ENCODE measurements at regions not wholly inside any gene's neighbourhood (a gene's known extent, or its start where the extent isn't known, plus 50 kb on each side); places are given as distances from the start of the nearest gene placed in this dataset.

- H3K4me3 ChIP-seq (ENCODE audit: insufficient read depth, low read depth, low read length), result no peak overlapping the region
- no peaks in the 10 kb centered on the region for H3K27me3 ChIP-seq (ENCODE audit: control insufficient read depth, insufficient read depth, low read length)
- H3K36me3 ChIP-seq (replicated peaks; ENCODE audit: control insufficient read depth, insufficient read depth, low read length), result no peaks in the 10 kb centered on the region
- DNase-seq, result no peak
Observed at GRCh38 chr9:129235931-129236331, 57.9 kb upstream of the IER5L start.

DNA sequence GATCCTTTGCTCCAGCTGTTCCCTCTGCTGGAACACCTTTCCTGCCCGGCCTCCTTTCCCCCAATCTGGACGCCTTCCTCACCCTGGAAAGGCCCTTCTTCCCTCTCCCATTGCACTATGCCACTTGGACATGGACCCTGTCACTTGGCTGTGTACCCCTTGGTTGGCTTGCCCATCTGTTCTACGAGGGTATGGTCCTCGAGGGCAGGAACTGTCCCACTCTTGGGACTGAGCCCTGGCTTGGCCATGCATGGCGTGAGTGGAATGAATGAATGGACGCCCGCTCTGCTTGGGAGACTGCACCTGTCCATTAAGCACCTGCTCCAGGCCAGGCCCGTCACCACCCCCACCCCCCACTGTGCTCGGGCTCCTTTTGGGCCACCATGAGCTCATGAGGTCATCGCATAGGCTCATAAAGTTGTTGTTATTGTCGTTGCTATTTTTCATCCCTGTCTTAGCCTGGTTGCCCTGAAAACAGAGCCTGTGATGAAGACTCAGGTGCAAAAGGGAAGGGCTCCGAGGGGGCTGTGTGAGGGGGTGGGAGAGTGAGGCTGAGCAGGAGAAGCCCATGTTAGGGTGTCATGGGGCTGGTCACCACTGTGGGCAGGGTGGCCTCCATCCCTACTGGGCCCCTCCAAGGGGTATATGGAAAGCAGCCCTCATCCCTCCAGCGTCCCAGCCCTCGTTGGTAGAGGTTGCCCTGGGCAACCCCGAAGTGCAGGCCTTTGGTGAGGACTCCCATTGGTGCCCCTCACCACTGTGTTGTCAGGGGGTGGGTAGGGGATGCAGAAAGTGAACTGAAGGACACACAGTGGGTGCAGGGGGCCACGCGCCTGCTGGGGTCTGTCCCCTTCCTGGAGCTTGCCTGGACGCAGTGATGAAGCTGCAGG lies 57.2 kb upstream of the IER5L start:
- Histone ChIP-seq H3K4me3 (ENCODE audit: insufficient read depth, low read depth, low read length) (no peak overlapping the region), H3K27me3 (ENCODE audit: control insufficient read depth, insufficient read depth, low read length) (no peaks in the 10 kb centered on the region)

DNA sequence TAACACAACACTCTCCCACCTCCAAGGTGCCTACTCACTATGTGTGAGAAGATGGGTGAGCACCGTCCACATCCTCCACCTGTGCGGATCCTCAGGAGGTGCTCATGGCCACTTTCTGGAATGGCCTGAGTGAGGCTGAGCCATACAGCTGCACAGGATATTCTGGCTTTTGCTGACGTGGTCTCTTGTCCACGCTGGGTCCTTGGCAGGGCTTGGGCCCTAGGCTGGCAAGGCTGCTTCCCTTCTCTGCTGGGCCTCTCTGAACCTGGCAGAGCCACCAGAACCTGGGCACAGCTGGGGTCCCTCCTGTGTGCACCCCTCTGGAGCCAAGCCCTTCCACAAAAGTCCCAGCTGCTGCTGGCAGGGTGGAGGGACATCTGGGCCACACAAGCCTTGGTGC lies 56.4 kb upstream of the IER5L start:
- DNase-seq, result no peak
- H3K4me3 ChIP-seq (ENCODE audit: insufficient read depth, low read depth, low read length), result no peak overlapping the region
- H3K27me3 ChIP-seq (ENCODE audit: control insufficient read depth, insufficient read depth, low read length), result no peaks in the 10 kb centered on the region
- no peaks in the 10 kb centered on the region for H3K36me3 ChIP-seq (replicated peaks; ENCODE audit: control insufficient read depth, insufficient read depth, low read length)

More for the DNA sequence above, 57.2 kb upstream of the IER5L start:
- H3K36me3 ChIP-seq (replicated peaks; ENCODE audit: control insufficient read depth, insufficient read depth, low read length), result no peaks in the 10 kb centered on the region
- DNase-seq, result no peak

DNA sequence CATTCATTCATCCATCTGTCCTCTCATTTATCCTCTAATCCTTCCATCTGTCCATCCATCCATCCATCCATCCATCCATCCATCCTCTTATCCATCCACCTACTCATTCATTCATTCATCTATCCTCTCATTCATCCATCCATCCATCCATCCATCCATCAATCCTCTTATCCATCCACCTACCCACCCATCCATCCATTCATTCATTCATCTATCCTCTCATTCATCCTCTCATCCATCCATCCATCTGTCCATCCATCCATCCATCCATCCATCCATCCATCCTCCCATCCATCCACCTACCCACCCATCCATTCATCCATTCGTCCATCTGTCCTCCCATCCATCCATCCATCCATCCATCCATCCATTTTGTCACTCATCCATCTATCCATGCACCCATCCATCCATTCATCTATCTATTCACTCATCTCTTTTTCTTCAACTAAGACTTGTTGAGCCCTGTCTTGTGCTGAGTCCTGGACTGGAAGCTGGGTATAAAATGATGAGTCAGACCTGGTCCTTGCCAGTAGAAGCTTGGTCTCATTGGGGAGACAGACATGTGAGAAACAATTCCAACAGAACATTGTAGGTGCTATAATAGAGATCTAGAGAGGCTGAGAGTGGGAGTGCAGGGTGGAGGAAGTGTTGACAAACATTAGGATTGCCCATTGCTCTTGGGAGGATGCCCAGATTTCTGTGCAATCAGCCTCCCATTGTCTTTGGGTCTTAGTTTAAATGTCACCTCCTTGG lies 55.0 kb upstream of the IER5L start:
- Histone ChIP-seq H3K27me3 (ENCODE audit: control insufficient read depth, insufficient read depth, low read length) (no peaks in the 10 kb centered on the region), H3K36me3 (replicated peaks; ENCODE audit: control insufficient read depth, insufficient read depth, low read length) (no peaks in the 10 kb centered on the region), H3K4me3 (ENCODE audit: insufficient read depth, low read depth, low read length) (no peak overlapping the region)
- no peak for DNase-seq

DNA sequence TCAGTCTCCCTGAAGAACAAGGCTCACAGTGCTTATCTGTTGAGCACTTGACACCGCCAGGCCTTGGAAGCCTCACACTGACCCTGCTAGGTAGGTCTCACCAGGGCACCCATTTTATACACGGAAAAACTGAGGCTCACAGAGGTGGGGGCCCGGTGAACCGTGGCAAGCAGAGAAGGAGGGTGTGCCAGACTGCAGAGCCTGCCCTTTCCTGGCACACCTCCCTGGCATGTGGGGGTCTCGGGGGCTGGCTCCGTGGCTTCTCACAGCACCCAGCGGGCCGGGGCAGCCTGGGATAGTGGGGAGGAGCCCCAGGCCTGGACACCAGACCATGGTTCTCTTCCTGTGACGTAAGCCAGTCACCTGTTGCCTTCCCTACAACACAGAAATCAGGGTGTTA lies 53.7 kb upstream of the IER5L start:
- no peak for DNase-seq
- Histone ChIP-seq H3K36me3 (replicated peaks; ENCODE audit: control insufficient read depth, insufficient read depth, low read length) (no peaks in the 10 kb centered on the region), H3K27me3 (ENCODE audit: control insufficient read depth, insufficient read depth, low read length) (no peaks in the 10 kb centered on the region), H3K4me3 (ENCODE audit: insufficient read depth, low read depth, low read length) (no peak overlapping the region)

DNA sequence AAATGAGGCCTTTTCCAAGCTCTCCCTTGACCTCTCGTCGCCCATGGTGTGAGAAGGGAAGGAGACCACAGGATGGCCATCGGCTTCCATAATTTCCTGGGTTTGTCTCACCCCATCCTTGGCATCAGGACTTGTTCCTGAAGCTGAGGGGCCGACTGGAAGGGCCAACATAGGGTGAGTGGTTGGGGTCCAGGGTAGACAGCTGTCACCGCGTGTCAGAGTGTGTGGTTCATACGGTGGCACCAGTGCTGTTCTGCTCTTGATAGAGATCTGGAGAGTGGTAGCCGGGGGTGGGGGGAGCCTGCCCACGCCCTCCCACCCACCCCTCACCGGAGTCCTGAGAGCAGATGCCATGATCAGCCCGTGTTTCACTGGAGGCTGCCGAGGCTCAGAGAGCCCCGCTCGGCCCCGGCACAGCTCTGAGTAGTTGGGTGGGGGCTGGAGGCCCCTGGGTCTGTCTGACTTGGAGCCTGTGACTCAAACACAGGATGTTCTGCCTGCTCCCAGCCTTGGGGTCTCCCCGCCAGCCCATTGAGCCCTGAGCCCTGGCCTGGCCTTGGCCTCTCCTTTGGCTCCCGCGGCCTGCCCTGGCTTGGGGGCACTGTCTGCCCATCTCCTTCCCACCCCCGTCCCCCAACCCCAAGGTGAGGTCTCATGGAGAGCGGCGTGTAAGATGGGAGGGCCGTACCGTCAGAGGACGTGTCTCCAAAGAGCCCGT lies 53.1 kb upstream of the IER5L start:
- Histone ChIP-seq H3K4me3 (ENCODE audit: insufficient read depth, low read depth, low read length) (no peak overlapping the region), H3K36me3 (replicated peaks; ENCODE audit: control insufficient read depth, insufficient read depth, low read length) (no peaks in the 10 kb centered on the region), H3K27me3 (ENCODE audit: control insufficient read depth, insufficient read depth, low read length) (no peaks in the 10 kb centered on the region)
- DNase-seq, result no peak

DNA sequence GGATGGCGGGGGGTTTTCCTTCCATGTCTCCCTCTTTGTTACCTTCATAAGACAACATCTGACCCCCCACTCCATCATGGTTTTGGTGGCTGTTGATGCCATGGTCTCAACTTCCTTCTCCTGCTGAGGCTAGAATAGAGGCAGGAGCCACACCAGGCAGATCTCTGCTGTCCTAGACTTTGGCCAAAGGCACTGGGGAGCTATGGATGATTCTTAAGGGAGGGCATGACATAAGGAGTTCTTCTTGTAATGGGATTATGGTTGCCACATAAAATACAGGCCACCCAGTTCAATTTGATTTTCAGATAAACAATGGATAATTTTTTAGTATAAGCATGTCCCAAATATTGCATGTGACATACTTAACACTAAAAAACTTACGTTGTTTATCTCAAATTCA lies 52.2 kb upstream of the IER5L start:
- no peak for DNase-seq
- Histone ChIP-seq H3K4me3 (ENCODE audit: insufficient read depth, low read depth, low read length) (no peak overlapping the region), H3K27me3 (ENCODE audit: control insufficient read depth, insufficient read depth, low read length) (no peaks in the 10 kb centered on the region), H3K36me3 (replicated peaks; ENCODE audit: control insufficient read depth, insufficient read depth, low read length) (no peaks in the 10 kb centered on the region)

All from H7 (cell line).